ENCODE measurements at regions not wholly inside any gene's neighbourhood (a gene's known extent, or its start where the extent isn't known, plus 50 kb on each side); places are given as distances from the start of the nearest gene placed in this dataset.

- DNase-seq, result no peak
Observed at GRCh38 chr10:35707642-35708425, 65.7 kb upstream of the FZD8 start.

GRCh38 chr10:35706959-35707358, 64.9 kb upstream of the FZD8 start:
- DNase-seq, result no peak

DNA sequence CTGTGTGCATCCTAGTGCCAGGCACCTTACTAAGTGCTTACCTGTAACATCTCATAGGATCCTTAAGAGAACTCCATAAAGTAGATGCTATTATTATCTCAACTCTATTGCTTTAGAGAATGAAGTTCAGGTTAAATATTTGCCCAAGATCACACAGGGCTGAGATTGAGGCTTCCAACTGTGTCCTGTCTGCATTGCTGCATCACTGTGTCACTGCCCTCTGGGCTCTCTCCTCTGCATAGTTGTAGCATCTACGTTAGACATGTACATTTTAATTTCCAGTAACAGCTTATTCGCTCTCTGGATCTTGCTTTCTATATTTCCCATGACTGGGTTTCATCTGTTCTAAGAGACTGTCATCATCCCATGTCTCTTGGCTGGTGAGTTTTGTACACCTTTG, 63.6 kb upstream of the FZD8 start:
- DNase-seq, result no peak

GRCh38 chr10:35705051-35705450, 63.0 kb upstream of the FZD8 start:
- no peak for DNase-seq

DNA sequence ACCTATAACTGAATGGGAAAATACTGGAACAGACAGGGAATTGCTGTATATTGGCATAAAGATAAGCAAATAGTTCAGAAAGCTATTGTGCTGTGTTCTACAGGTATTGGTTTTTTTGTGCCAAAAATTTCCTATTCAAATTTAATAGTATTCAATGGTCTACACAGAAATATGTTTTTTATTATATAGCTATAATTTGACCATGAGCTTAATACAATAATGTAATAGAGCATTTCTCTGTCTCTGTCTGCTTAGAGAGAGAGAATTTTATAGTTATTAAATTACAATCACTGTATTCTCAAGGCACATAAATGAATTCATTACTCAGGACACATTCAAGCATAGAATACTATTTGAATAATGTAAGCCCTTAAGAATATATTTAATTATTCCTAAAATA, 62.3 kb upstream of the FZD8 start:
- no peak for DNase-seq

DNA sequence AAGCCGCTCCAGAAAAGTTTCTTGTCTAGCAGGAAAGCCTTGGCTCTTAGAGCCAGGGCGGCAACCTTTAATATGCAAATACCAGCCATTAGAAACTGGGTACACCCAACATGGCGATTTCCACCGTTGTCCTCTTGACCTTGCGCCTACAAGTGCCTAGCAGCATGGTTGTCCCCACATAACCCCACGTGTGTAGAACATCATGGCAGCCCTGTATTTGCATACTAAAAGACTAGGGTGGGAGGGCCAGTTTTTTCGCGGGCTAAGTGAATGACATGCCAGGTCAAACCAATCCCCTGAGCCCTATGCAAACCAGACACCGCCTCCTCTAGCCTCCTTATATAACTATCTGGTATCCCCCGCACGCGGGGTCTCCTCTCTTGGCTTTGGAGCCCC, 58.4 kb upstream of the FZD8 start:
- no peak for DNase-seq

DNA sequence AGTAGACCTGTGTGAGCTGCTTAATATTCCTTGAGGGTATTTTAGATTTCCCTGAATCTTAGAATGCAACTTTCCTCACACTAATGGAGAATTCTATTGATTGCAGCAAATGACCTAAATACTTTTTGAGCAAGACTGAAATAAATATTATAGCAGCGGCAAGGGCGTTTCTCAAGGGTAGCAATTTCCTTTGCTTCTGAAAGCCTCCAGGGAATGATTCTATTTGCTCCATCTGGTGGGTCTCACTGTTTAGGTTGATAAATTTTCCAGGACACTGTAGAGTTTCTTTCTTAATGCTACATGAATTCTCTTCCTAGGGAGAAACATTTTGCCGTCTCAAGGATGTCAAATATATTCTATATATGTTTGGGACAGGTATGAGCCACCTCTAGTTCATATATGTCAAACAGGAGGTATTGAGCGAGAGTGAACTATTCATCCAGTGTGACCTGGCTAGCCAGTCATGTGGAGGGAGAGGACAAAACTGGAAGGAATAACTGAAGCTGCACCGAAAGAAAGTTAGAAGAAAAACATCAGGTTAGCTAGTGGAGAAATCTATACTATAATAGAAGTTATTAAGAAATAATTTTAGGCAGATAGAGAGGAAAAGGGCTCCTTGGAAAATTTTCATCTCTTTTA, 57.9 kb upstream of the FZD8 start:
- no peak for DNase-seq

- DNase-seq, result no peak
Observed at GRCh38 chr10:35696392-35697287, 54.5 kb upstream of the FZD8 start.

DNA sequence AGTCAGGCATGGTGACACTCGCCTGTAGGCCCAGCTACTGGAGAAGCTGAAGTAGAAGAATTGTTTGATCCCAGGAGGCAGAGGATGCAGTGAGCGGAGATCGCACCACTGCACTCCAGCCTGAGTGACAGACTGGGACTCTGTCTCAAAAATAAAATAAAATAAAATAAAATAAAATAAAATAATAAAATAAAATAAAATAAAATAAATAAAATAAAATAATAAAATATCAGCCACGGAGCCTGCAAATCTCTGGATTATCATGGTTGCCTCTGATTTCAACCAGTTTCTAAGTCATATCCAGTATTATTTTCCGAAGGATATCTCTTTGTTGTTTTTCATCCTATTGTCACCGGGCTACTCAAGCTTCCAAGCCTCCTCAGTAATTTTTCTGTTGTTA, 51.7 kb upstream of the FZD8 start:
- no peak for DNase-seq

All from stimulated activated CD4-positive, alpha-beta T cell treated with anti-CD3 and anti-CD28 coated beads, Interleukin-2, amount 100 ng/mL, for 24 hours (primary cell).